T-helper 1 cell treated with Interleukin-12 subunit alpha and Interleukin-12 subunit beta and Interleukin-4 antibody, amounts not matched to agents 30 μg/mL and 1 μg/mL, for 36 hours (primary cell): ENCODE measurements at regions not wholly inside any gene's neighbourhood (a gene's known extent, or its start where the extent isn't known, plus 50 kb on each side); places are given as distances from the start of the nearest gene placed in this dataset.

ENCODE experiments used
- H3K27ac Mint-ChIP-seq: one replicate; pipeline ENCODE4 v1.8.0; 2021; ENCODE audit warnings: mild to moderate bottlenecking, mixed read lengths
- H3K27me3 Mint-ChIP-seq: one replicate; pipeline ENCODE4 v1.8.0; 2021; ENCODE audit warnings: low read depth, mixed read lengths
- H3K36me3 Mint-ChIP-seq: one replicate; pipeline ENCODE4 v1.8.0; 2021; ENCODE audit warnings: low read depth, mixed read lengths
- H3K4me1 Mint-ChIP-seq: one replicate; pipeline ENCODE4 v1.8.0; 2021; ENCODE audit warnings: low read depth, mixed read lengths
- H3K4me3 Mint-ChIP-seq: one replicate; pipeline ENCODE4 v1.8.0; 2021; ENCODE audit warnings: mild to moderate bottlenecking, moderate library complexity, mixed read lengths
- H3K9me3 Mint-ChIP-seq: one replicate; pipeline ENCODE4 v1.8.0; 2021; ENCODE audit warnings: mixed read lengths

DNA sequence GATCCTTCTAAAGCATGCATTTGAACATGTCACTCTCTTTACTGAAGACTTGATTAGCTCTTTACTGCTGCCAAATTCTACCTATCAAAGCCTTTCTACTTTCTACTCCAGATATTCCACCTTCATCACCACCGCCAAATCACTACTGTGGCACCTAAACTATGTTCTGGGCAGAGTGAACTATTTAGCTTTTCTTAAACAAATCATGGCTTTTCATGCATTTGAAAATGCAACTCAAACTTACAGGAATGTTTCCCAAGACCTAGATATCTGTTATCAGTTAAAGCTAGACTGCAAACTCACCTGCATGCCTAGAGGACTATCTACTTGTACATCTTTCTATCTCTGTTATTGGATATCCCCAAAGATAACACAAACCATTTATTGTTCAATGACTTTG is 109.3 kb downstream of the MAFB start:
- H3K4me1 Mint-ChIP-seq, result no peaks in the 10 kb centered on the region
- no peaks in the 10 kb centered on the region for H3K36me3 Mint-ChIP-seq
- H3K9me3 Mint-ChIP-seq, result no peaks in the 10 kb centered on the region
- no peak overlapping the region for H3K4me3 Mint-ChIP-seq
- no peak overlapping the region for H3K27ac Mint-ChIP-seq
- H3K27me3 Mint-ChIP-seq, result no peaks in the 10 kb centered on the region

DNA sequence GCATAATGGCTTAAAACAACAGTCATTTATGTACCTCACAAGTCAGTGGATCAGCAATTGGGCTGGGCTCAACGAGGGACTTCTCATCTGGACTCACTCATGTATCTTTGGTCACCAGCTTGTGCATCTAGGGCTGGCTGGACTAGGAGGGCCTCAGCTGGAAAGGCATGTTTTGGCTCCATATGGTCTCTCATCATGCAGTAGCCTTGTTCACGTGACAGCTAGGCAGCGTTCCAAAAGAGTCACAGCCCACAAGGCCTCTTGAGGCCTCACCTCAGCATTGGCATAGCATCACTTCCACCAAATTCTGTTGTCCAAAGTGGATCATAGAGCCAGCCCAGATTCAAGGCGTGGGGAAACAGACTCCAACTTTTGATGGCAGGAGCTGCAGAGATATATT is 110.1 kb downstream of the MAFB start:
- H3K4me3 Mint-ChIP-seq, result no peak overlapping the region
- no peak overlapping the region for H3K27ac Mint-ChIP-seq
- no peaks in the 10 kb centered on the region for H3K9me3 Mint-ChIP-seq
- H3K36me3 Mint-ChIP-seq, result no peaks in the 10 kb centered on the region
- H3K4me1 Mint-ChIP-seq, result no peaks in the 10 kb centered on the region
- H3K27me3 Mint-ChIP-seq, result peaks cover 3% of the 10 kb centered on the region

GRCh38 chr20:40575851-40576250 is 113.2 kb downstream of the MAFB start:
- Mint-ChIP-seq H3K27me3 (peaks cover 3% of the 10 kb centered on the region), H3K4me1 (no peaks in the 10 kb centered on the region), H3K36me3 (no peaks in the 10 kb centered on the region), H3K9me3 (no peaks in the 10 kb centered on the region), H3K27ac (no peak overlapping the region), H3K4me3 (no peak overlapping the region)

- Mint-ChIP-seq H3K4me3 (no peak overlapping the region), H3K9me3 (no peaks in the 10 kb centered on the region), H3K27me3 (peaks cover 3% of the 10 kb centered on the region), H3K27ac (no peak overlapping the region), H3K36me3 (no peaks in the 10 kb centered on the region), H3K4me1 (no peaks in the 10 kb centered on the region)
Observed at GRCh38 chr20:40572251-40572650, 116.8 kb downstream of the MAFB start.

- no peak overlapping the region for H3K4me3 Mint-ChIP-seq
- H3K9me3 Mint-ChIP-seq, result no peaks in the 10 kb centered on the region
- H3K27me3 Mint-ChIP-seq, result peaks cover 3% of the 10 kb centered on the region
- H3K27ac Mint-ChIP-seq, result no peak overlapping the region
- no peaks in the 10 kb centered on the region for H3K4me1 Mint-ChIP-seq
- H3K36me3 Mint-ChIP-seq, result no peaks in the 10 kb centered on the region
Observed at GRCh38 chr20:40571639-40572038, 117.4 kb downstream of the MAFB start.

DNA sequence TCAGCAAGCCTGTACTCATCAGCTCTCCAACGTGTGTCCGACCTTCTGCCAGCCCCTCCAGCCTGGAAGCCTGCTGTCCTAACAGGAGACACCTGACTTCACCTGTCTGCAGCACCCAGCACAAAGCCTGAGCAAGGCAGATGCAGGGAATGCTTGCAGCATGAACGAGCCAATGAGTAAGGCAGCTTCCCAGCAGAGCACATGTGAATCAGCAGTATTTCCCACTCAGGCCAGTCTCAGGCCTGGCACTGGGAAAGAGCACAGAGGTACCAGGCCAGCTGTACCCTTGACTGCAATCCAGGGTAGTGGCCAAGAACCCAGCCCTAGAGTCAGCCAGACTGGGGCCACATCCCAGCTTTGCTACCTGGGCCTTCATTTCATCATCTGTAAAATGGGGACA is 120.8 kb downstream of the MAFB start:
- H3K9me3 Mint-ChIP-seq, result no peaks in the 10 kb centered on the region
- no peaks in the 10 kb centered on the region for H3K27me3 Mint-ChIP-seq
- no peaks in the 10 kb centered on the region for H3K36me3 Mint-ChIP-seq
- no peak overlapping the region for H3K27ac Mint-ChIP-seq
- H3K4me3 Mint-ChIP-seq, result no peak overlapping the region
- H3K4me1 Mint-ChIP-seq, result no peaks in the 10 kb centered on the region

DNA sequence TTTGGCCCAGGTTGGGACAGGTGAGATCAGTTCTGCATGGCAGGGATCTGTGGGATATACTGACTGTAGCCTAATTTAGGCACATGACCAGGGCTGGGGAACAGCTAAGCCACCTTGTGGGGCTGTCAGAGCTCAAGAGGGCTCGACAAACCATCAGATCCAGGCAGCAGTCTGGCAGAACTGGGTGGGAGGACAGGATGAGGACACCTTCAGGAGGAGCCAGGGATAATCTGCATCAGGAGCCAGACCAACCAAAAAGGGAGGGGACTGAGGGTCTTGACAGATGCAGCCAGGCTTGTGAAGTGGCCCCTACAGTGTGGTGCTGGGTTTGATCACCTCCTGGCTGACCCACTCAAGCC is 123.4 kb downstream of the MAFB start:
- Mint-ChIP-seq H3K9me3 (no peaks in the 10 kb centered on the region), H3K27me3 (no peaks in the 10 kb centered on the region), H3K4me3 (no peak overlapping the region), H3K4me1 (no peaks in the 10 kb centered on the region), H3K36me3 (no peaks in the 10 kb centered on the region), H3K27ac (no peak overlapping the region)

- no peak overlapping the region for H3K27ac Mint-ChIP-seq
- no peaks in the 10 kb centered on the region for H3K4me1 Mint-ChIP-seq
- no peaks in the 10 kb centered on the region for H3K27me3 Mint-ChIP-seq
- no peaks in the 10 kb centered on the region for H3K9me3 Mint-ChIP-seq
- H3K36me3 Mint-ChIP-seq, result no peaks in the 10 kb centered on the region
- H3K4me3 Mint-ChIP-seq, result no peak overlapping the region
Observed at GRCh38 chr20:40565001-40565681, 123.9 kb downstream of the MAFB start.

DNA sequence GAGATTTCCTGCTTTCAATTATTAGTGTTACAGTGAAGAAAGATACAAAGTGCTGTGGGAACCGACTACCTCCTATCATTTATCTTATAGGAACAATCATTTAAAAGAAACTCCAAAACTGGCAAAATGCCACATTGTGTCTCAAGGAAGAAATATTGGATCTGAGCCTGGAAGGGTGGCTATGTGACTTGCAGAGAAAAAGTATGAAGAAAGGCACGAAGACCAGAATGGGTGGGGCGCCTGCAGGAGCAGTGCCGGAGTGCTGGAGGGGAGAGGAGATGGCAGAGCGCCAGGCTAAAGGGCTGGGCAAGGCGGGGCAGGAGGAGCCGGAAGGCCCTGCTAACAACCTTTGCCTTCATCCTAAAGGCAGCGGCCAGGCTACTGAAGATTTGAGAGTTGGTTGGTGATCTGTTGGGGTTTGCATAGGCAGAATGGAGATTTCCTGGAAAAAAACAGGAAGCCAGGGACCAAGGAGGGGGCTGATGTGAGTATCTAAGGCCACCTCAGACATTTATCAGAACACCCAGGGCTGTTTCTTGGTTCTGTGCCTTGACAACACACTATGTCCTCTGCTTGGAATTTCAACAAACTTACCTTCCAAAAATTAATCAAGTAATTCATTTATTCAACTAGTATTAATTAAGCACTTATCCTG is 125.6 kb downstream of the MAFB start:
- H3K9me3 Mint-ChIP-seq, result no peaks in the 10 kb centered on the region
- no peak overlapping the region for H3K27ac Mint-ChIP-seq
- no peaks in the 10 kb centered on the region for H3K36me3 Mint-ChIP-seq
- no peaks in the 10 kb centered on the region for H3K27me3 Mint-ChIP-seq
- no peak overlapping the region for H3K4me3 Mint-ChIP-seq
- no peaks in the 10 kb centered on the region for H3K4me1 Mint-ChIP-seq

GRCh38 chr20:40562031-40562430 is 127.0 kb downstream of the MAFB start:
- no peaks in the 10 kb centered on the region for H3K27me3 Mint-ChIP-seq
- H3K27ac Mint-ChIP-seq, result no peak overlapping the region

GRCh38 chr20:40561187-40561586 is 127.8 kb downstream of the MAFB start:
- H3K4me3 Mint-ChIP-seq, result no peak overlapping the region
- no peaks in the 10 kb centered on the region for H3K4me1 Mint-ChIP-seq
- no peak overlapping the region for H3K27ac Mint-ChIP-seq
- no peaks in the 10 kb centered on the region for H3K36me3 Mint-ChIP-seq
- H3K9me3 Mint-ChIP-seq, result no peaks in the 10 kb centered on the region
- H3K27me3 Mint-ChIP-seq, result no peaks in the 10 kb centered on the region

More at GRCh38 chr20:40562031-40562430, 127.0 kb downstream of the MAFB start:
- H3K36me3 Mint-ChIP-seq, result no peaks in the 10 kb centered on the region
- no peaks in the 10 kb centered on the region for H3K4me1 Mint-ChIP-seq
- no peak overlapping the region for H3K4me3 Mint-ChIP-seq
- no peaks in the 10 kb centered on the region for H3K9me3 Mint-ChIP-seq

GRCh38 chr20:40558212-40558611 is 130.8 kb downstream of the MAFB start:
- H3K4me3 Mint-ChIP-seq, result no peak overlapping the region
- H3K27me3 Mint-ChIP-seq, result peaks cover 5% of the 10 kb centered on the region
- no peaks in the 10 kb centered on the region for H3K9me3 Mint-ChIP-seq
- no peak overlapping the region for H3K27ac Mint-ChIP-seq
- H3K4me1 Mint-ChIP-seq, result no peaks in the 10 kb centered on the region
- H3K36me3 Mint-ChIP-seq, result no peaks in the 10 kb centered on the region

DNA sequence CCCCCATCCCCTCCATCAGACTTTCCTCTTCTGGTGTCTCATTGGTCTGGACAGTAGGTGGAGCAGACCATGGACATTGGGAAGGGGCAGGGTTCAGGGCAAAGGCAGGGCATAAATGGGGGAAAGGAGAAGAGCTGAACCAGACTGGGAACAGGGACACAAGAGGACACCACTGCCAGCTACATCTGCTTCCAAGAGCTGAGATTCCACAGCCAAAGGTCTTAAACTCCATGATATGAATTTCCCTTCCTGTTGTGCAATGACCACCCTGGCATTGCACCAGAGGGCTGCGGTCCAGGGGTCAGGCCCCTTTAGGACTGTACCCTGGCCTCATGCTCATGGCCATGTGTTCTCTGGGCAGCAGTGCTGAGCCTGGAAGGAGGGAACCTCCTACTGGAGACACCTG is 137.9 kb downstream of the MAFB start:
- no peaks in the 10 kb centered on the region for H3K36me3 Mint-ChIP-seq
- no peak overlapping the region for H3K4me3 Mint-ChIP-seq
- H3K27ac Mint-ChIP-seq, result no peak overlapping the region
- H3K9me3 Mint-ChIP-seq, result no peaks in the 10 kb centered on the region
- H3K4me1 Mint-ChIP-seq, result no peaks in the 10 kb centered on the region
- H3K27me3 Mint-ChIP-seq, result peaks cover 5% of the 10 kb centered on the region

- Mint-ChIP-seq H3K4me3 (no peak overlapping the region), H3K4me1 (no peaks in the 10 kb centered on the region), H3K36me3 (no peaks in the 10 kb centered on the region), H3K27ac (no peak overlapping the region), H3K27me3 (no peaks in the 10 kb centered on the region), H3K9me3 (no peaks in the 10 kb centered on the region)
Observed at GRCh38 chr20:40547483-40548091, 141.4 kb downstream of the MAFB start.

- no peaks in the 10 kb centered on the region for H3K4me1 Mint-ChIP-seq
- no peaks in the 10 kb centered on the region for H3K36me3 Mint-ChIP-seq
- H3K27ac Mint-ChIP-seq, result no peak overlapping the region
- no peak overlapping the region for H3K4me3 Mint-ChIP-seq
- H3K27me3 Mint-ChIP-seq, result no peaks in the 10 kb centered on the region
- H3K9me3 Mint-ChIP-seq, result no peaks in the 10 kb centered on the region
Observed at GRCh38 chr20:40545478-40545877, 143.6 kb downstream of the MAFB start.
